HCT116 (cell line): ENCODE measurements at regions not wholly inside any gene's neighbourhood (a gene's known extent, or its start where the extent isn't known, plus 50 kb on each side); places are given as distances from the start of the nearest gene placed in this dataset.

Experiments
- ATAC-seq: fragments of 200-7000 bp; cut with Tn5 transposase; 2 replicates; pipeline ENCODE4 v1.9.1; 2020; ENCODE audit warnings: mild to moderate bottlenecking, moderate library complexity
- BruUV-seq: library from RNA; stranded (reverse); fragments of 400-500 nt; replicated peaks from 2 replicates; lab custom pipeline; 2021; lab: Mats Ljungman, UMichigan
- CTCF ChIA-PET: fragments of 300-600 bp; sonication (Branson Sonifier 250); formaldehyde crosslinking; loops from one replicate; lab custom pipeline; 2021; ENCODE audit warnings: antibody characterized with exemption; lab: Charles Lee
- POLR2A ChIA-PET: fragments of 300-600, 350-600 bp; sonication (Branson Sonifier 250); formaldehyde crosslinking; loops from one replicate; lab custom pipeline; 2021; ENCODE audit warnings: antibody characterized with exemption; lab: Charles Lee
- RAD21 ChIA-PET, 2 experiments: fragments of 300-600 bp; sonication (Branson Sonifier 250); formaldehyde crosslinking; loops; one replicate each; lab custom pipeline; 2023; ENCODE audit warnings: low total read pairs in 2 of 2; ENCODE audit not compliant: uncharacterized antibody in 2 of 2, unreplicated experiment in 2 of 2, low non-redundant PET in 1 of 2; lab: Charles Lee
- DNase-seq: peaks from one replicate; pipeline ENCODE4 v3.0.0-alpha.2; 2010; ENCODE audit warnings: low read depth, low spot score
- H2AFZ ChIP-seq: fragments of 200-600 bp; shearing (Covaris generic), sonication (generic); 2 replicates; pipeline ENCODE4 v1.6.1; 2017; ENCODE audit warnings: low read depth, mixed run types, mixed read lengths, antibody characterized with exemption, low read length; ENCODE audit not compliant: poor library complexity, severe bottlenecking
- H3K27ac ChIP-seq: 2 replicates; pipeline ENCODE4 v1.5.1; 2012; ENCODE audit warnings: low read depth, low read length
- H3K27me3 ChIP-seq: fragments of 200-600 bp; sonication (generic); 2 replicates; pipeline ENCODE4 v1.6.1; 2016; ENCODE audit warnings: mixed run types, low read length, mixed read lengths; ENCODE audit not compliant: insufficient read depth
- H3K36me3 ChIP-seq, 2 experiments: fragments of 200-500 bp in 1 of 2; fragments of 200-600 bp in 1 of 2; sonication (Bioruptor generic) in 1 of 2; sonication (generic) in 1 of 2; 2 replicates each; pipeline versions ENCODE4 v1.5.1 to v1.6.1; 2014 to 2016; ENCODE audit warnings: low read length in 2 of 2, inconsistent platforms in 1 of 2, mixed read lengths in 1 of 2, mixed run types in 1 of 2; ENCODE audit not compliant: insufficient read depth in 2 of 2, control insufficient read depth in 1 of 2
- H3K4me1 ChIP-seq, 2 experiments: fragments of 200-600 bp in 1 of 2; sonication (generic) in 1 of 2; 2 replicates each; pipeline versions ENCODE4 v1.5.1 to v1.6.1; 2012 to 2017; ENCODE audit warnings: low read length in 2 of 2, inconsistent platforms in 1 of 2, mild to moderate bottlenecking in 1 of 2, mixed read lengths in 1 of 2, mixed run types in 1 of 2, moderate library complexity in 1 of 2; ENCODE audit not compliant: insufficient read depth in 2 of 2, control insufficient read depth in 1 of 2
- H3K4me2 ChIP-seq: fragments of 200-600 bp; sonication (generic); 2 replicates; pipeline ENCODE4 v1.6.1; 2017; ENCODE audit warnings: mixed run types, low read length, mixed read lengths
- H3K4me3 ChIP-seq, 2 experiments: fragments of 200-600 bp in 1 of 2; sonication (generic) in 1 of 2; replicated peaks in 1 of 2; 2 replicates each; pipeline ENCODE4 v1.5.1; 2011 to 2016; ENCODE audit warnings: low read length in 2 of 2, control low read depth in 1 of 2, low read depth in 1 of 2, mild to moderate bottlenecking in 1 of 2, mixed read lengths in 1 of 2, mixed run types in 1 of 2
- H3K79me2 ChIP-seq: fragments of 200-600 bp; sonication (generic); 2 replicates; pipeline ENCODE4 v1.6.1; 2017; ENCODE audit warnings: mild to moderate bottlenecking, mixed run types, low read length, moderate library complexity, mixed read lengths; ENCODE audit not compliant: insufficient read depth
- H3K9ac ChIP-seq: fragments of 200-600 bp; sonication (generic); 2 replicates; pipeline ENCODE4 v1.6.1; 2016; ENCODE audit warnings: low read length, mixed read lengths
- H3K9me2 ChIP-seq: fragments of 200-600 bp; sonication (generic), shearing (Covaris generic); 2 replicates; pipeline ENCODE4 v1.6.1; 2017; ENCODE audit warnings: mixed run types, mild to moderate bottlenecking, moderate library complexity; ENCODE audit not compliant: insufficient read depth
- H3K9me3 ChIP-seq, 2 experiments: fragments of 200-500 bp in 1 of 2; fragments of 200-600 bp in 1 of 2; sonication (Bioruptor generic) in 1 of 2; sonication (generic) in 1 of 2; 2 replicates each; pipeline ENCODE4 v1.6.1; 2014 to 2017; ENCODE audit warnings: low read length in 2 of 2, mixed read lengths in 2 of 2, inconsistent platforms in 1 of 2, low read depth in 1 of 2, mild to moderate bottlenecking in 1 of 2, mixed run types in 1 of 2, moderate library complexity in 1 of 2; ENCODE audit not compliant: control insufficient read depth in 1 of 2, insufficient read depth in 1 of 2
- H4K20me1 ChIP-seq: fragments of 200-600 bp; sonication (generic), shearing (Covaris generic); 2 replicates; pipeline ENCODE4 v1.6.1; 2017; ENCODE audit warnings: mixed run types, mild to moderate bottlenecking, moderate library complexity; ENCODE audit not compliant: insufficient read depth
- ATF3 ChIP-seq: IDR thresholded peaks from 2 replicates; pipeline ENCODE4 v1.6.1; 2012
- CBX3 ChIP-seq: IDR thresholded peaks from 2 replicates; pipeline ENCODE4 v1.6.1; 2012; ENCODE audit warnings: low read depth
- CTCF ChIP-seq, 3 experiments: fragments of 200-600 bp in 1 of 3; sonication (generic) in 1 of 3; IDR thresholded peaks in 2 of 3; conservative IDR thresholded peaks in 1 of 3; 2 replicates each; pipeline ENCODE4 v1.5.1; 2012 to 2017; ENCODE audit warnings: low read depth in 2 of 3, low read length in 2 of 3, antibody characterized with exemption in 1 of 3, borderline replicate concordance in 1 of 3, control low read depth in 1 of 3, mild to moderate bottlenecking in 1 of 3, mixed read lengths in 1 of 3, mixed run types in 1 of 3, moderate library complexity in 1 of 3; ENCODE audit not compliant: insufficient read depth in 1 of 3
- EGR1 ChIP-seq: IDR thresholded peaks from 2 replicates; pipeline ENCODE4 v1.6.1; 2012; ENCODE audit warnings: low read depth
- EZH2 ChIP-seq: fragments of 200-600 bp; sonication (generic); IDR thresholded peaks from 2 replicates; pipeline ENCODE4 v1.6.1; 2017; ENCODE audit warnings: antibody characterized with exemption, mixed run types
- FOSL1 ChIP-seq: IDR thresholded peaks from 2 replicates; pipeline ENCODE4 v1.6.1; 2012; ENCODE audit warnings: low read depth
- JUND ChIP-seq: IDR thresholded peaks from 2 replicates; pipeline ENCODE4 v1.6.1; 2012
- POLR2A ChIP-seq: IDR thresholded peaks from 2 replicates; pipeline ENCODE4 v1.7.0; 2011; ENCODE audit warnings: borderline replicate concordance; ENCODE audit not compliant: insufficient read depth, insufficient read length; ENCODE audit errors: extremely low read depth
- SIN3A ChIP-seq: IDR thresholded peaks from 2 replicates; pipeline ENCODE4 v1.6.1; 2012; ENCODE audit warnings: low read depth
- SP1 ChIP-seq: IDR thresholded peaks from 2 replicates; pipeline ENCODE4 v1.6.1; 2012; ENCODE audit warnings: low read depth
- YY1 ChIP-seq: IDR thresholded peaks from 2 replicates; pipeline ENCODE4 v1.6.1; 2011; ENCODE audit warnings: low read length, low read depth, moderate library complexity, mild to moderate bottlenecking; ENCODE audit not compliant: insufficient replicate concordance; ENCODE audit errors: extremely low read depth
- ZBTB33 ChIP-seq: IDR thresholded peaks from 2 replicates; pipeline ENCODE4 v1.6.1; 2011; ENCODE audit warnings: mild to moderate bottlenecking, low read length, moderate library complexity; ENCODE audit not compliant: insufficient replicate concordance; ENCODE audit errors: extremely low read depth
- ZFX ChIP-seq: fragments of 450-650 bp; IDR thresholded peaks from 2 replicates; pipeline ENCODE4 v1.6.1; 2017
- ZNF274 ChIP-seq: fragments of 200-500 bp; sonication (Bioruptor generic); IDR thresholded peaks from 2 replicates; pipeline ENCODE4 v1.6.1; 2014; ENCODE audit warnings: mild to moderate bottlenecking, low read depth, low read length, inconsistent platforms
- intact Hi-C: fragments of 100-400 bp; cut with micrococcal nuclease; formaldehyde crosslinking; loops from 2 replicates; pipeline ENCODE4 v1.10.0; 2022
- TF ChIP-seq, protein P1 (sequence below): IDR thresholded peaks from 2 replicates; pipeline ENCODE4 v1.6.1; 2012; ENCODE audit warnings: low read depth

- Histone ChIP-seq H2AFZ (no peak overlapping the region), H3K9ac (no peak overlapping the region), H3K4me2 (no peak overlapping the region), H3K79me2 (no peaks in the 10 kb centered on the region), H3K9me3 (peaks cover 16 to 17% of the 10 kb centered on the region in 2 experiments; a peak in 3 of 4 replicates), H3K36me3 (no peaks in the 10 kb centered on the region), H3K4me1 (no peaks in the 10 kb centered on the region), H3K27ac (no peak overlapping the region), H3K4me3 (no peak overlapping the region), H4K20me1 (no peaks in the 10 kb centered on the region)
- RAD21 ChIA-PET = no interaction called here
- CTCF ChIA-PET = no interaction called here
- intact Hi-C loops = no loop called here
- BruUV-seq = no TSS peak
- DNase-seq = no peak
- no peak for ATAC-seq
- TF ChIP-seq FOSL1 (no peak), ZBTB33 (no peak), POLR2A (no peak), EZH2 (no peak), SIN3A (no peak), EGR1 (no peak), YY1 (no peak), ZNF274 (no peak), CBX3 (no peak), ZFX (no peak), SP1 (no peak), JUND (no peak), ATF3 (no peak), CTCF (IDR thresholded peaks at IDR 0.05 in 2 of 3, conservative IDR thresholded peaks at IDR 0.05 in 1 of 3; ENCODE audit: borderline replicate concordance in 1 of 3, insufficient read depth in 1 of 3, low read depth in 2 of 3, low read length in 2 of 3) (no peak)
- TF ChIP-seq, protein P1, sequence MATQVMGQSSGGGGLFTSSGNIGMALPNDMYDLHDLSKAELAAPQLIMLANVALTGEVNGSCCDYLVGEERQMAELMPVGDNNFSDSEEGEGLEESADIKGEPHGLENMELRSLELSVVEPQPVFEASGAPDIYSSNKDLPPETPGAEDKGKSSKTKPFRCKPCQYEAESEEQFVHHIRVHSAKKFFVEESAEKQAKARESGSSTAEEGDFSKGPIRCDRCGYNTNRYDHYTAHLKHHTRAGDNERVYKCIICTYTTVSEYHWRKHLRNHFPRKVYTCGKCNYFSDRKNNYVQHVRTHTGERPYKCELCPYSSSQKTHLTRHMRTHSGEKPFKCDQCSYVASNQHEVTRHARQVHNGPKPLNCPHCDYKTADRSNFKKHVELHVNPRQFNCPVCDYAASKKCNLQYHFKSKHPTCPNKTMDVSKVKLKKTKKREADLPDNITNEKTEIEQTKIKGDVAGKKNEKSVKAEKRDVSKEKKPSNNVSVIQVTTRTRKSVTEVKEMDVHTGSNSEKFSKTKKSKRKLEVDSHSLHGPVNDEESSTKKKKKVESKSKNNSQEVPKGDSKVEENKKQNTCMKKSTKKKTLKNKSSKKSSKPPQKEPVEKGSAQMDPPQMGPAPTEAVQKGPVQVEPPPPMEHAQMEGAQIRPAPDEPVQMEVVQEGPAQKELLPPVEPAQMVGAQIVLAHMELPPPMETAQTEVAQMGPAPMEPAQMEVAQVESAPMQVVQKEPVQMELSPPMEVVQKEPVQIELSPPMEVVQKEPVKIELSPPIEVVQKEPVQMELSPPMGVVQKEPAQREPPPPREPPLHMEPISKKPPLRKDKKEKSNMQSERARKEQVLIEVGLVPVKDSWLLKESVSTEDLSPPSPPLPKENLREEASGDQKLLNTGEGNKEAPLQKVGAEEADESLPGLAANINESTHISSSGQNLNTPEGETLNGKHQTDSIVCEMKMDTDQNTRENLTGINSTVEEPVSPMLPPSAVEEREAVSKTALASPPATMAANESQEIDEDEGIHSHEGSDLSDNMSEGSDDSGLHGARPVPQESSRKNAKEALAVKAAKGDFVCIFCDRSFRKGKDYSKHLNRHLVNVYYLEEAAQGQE = no peak
- TF ChIP-seq, all 23 proteins: peak for 0
- POLR2A ChIA-PET = no interaction called here
- H3K9me2 ChIP-seq = no peaks in the 10 kb centered on the region
- no peaks in the 10 kb centered on the region for H3K27me3 ChIP-seq
Measured at GRCh38 chr3:76726034-76726433, 313.9 kb upstream of the ROBO2 start.
